Muscle of arm (tissue), 1 donor: ENCODE measurements at regions not wholly inside any gene's neighbourhood (a gene's known extent, or its start where the extent isn't known, plus 50 kb on each side); places are given as distances from the start of the nearest gene placed in this dataset.

Experiments
- DNase-seq: peaks from one replicate; pipeline ENCODE4 v3.0.0-alpha.2; 2013

DNA sequence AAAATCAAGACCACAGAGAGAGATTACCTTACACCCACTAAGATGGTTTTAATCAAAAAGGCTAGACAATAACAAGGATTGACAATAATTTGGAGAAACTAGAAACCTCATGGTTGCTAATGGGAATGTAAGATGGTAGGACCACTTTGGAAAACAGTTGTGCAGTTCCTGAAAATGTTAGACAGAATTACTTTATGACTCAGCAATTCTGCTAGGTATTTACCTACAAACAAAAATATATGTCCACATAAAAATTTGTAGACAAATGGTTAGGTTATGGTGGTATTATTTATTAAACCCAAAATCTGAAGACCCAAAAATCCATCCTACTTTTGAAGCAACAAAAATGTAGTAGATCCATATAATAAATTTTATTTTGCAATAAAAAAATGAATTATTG, 1027.0 kb upstream of the ADGRL3 start:
- DNase-seq: no peak

DNA sequence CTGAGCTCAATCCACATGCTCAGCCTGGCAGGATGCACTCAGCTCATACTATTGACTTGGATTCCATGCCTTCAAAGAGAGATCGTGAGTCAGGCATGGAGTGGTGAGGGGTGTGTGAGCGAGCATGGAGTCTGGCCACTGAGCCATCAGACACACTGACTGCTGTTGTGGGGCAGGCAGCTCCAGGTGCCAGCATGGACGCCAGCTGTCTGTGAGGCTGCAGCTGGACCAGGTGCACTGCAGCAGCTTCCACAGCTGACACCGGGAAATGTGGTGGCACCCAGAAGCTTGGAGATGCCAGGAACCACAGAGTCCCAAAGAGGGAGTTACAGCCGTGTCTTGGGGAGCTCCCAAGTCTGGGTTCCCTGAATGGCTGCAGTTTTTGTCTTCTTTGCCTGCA, 1026.4 kb upstream of the ADGRL3 start:
- no peak for DNase-seq

DNA sequence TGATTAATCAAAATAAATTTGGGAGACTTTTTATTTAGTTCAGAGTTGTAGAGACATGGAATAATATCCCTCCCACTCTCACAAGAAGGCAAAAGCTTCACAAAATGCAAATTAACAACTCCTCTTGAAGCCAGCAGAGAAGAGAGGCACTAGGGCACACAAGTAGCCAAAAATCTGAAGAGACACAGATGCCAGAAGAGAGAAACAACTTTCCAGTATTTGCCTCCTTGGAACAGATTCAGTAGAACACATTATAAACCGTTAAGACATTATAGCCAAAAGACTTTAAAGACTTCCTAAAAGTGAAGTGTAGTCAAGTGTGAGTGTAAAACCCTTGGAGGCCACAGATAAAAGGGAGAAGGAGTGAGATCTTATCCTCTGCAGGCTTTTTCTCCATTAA, 1024.9 kb upstream of the ADGRL3 start:
- no peak for DNase-seq

DNA sequence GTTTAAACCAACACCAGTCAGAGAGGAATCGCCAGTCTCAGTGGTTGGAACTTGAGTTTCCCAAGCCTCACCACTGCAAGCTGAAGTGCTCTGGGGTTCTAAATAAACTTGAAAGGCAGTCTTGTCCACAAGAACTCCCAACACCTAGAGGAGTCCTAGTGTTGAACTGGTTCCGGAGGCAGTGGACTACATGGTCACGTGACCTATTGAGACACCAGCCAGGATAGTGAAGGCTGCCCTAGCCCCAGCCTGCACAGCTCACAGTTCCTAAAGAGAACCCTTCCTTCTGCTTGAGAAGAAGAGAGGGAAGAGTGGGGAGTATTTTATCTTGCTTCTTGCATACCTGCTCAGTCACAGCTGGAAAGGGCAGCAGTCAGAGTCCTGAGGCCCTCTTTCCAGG, 1012.7 kb upstream of the ADGRL3 start:
- no peak for DNase-seq

DNA sequence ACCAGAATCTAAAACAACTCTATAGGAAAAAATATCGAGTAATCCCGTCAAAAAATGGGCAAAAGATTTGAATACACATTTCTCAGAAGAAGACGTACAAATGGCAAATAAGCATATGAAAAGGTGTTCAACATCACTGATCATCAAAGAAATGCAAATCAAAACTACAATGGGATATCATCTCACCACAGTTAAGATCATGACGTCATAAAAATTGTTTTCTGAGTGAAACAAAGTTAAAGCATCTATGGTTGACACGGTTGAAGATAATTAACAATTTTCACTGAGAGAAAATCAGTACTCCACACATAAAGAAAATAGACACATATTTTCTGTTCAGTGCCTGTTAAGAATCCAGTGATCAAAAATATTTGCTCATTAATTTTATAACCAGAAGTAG, 1010.8 kb upstream of the ADGRL3 start:
- DNase-seq: no peak

DNA sequence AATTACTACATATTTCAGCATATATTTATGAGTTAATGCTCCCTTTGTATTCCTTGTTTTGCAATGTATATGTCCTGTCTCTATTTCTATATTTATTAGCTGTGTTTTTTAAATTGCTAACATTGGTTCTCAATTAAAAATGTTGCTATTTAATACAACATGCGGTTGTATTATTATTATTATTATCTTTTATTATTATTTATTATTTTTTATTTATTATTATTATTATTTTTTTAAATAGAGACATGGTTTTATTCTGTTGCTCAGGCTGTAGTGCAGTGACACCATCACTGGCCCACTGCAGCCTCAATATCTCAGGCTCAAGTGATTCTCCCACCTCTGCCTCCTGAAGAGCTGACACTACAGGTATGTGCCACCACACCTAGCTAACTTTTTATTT, 1005.9 kb upstream of the ADGRL3 start:
- no peak for DNase-seq

DNA sequence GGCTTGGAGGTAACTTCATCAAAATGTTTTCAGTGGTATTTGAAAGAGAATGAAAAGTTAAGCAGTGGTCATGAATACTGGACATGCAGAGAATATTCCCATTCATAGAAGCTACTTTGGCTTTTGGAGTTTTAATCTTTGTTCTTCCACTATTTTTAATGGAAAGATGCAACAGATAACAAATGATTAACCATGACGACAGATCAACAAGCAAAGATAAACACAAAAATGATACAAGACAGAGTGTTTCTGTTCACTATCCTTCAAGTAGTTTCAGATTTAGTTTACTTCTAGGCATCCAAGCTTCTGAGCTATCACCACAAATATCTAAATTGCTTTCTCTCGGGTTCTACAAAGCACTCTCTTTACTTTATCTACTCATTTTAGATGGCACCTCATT, 1004.9 kb upstream of the ADGRL3 start:
- no peak for DNase-seq

DNA sequence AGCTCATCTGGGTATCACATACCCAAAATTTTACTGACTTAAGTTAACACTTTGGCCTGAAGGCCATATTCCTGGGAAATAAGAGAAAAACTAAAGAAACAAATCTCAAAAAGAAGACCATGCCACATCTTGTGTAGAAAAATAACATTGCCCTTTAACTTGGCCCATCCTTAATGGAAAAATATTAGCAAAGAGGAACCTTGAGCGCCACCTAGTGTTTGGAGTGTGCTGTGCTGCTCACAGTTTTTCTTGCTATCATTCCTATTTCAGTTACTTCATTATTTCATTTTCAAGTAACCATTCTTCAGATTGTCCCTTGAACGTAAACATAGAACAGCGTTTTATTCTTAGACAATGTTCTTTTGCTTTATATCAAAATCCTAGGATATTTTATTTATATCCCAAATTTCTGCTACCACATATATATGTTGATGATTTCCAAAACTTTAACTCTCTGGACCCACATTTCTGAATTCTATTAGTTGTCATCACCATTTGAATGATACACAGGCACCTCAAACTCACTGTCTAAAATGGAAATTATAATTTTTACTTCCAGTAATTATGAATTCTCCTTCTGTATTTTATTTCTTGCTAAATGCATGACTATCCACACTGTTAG, 999.0 kb upstream of the ADGRL3 start:
- peak; percentile 56 for DNase-seq

DNA sequence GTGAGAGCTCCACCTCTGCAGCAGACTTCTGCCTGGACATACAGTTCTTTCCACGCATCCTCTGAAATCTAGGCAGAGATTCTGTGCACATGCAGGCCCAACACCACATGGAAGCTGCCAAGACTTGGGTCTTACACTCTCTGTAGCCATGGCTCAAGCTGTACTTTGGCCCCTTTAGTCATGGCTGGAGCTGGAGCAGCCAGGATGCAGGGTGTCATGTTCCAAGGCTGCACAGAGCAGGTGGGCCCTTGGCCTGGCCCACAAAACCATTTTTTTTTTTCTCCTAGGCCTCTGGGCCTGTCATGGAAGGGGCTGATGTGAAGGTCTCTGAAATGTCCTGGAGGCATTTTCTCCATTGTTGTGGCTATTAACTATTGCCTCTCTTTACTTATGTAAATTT, 990.5 kb upstream of the ADGRL3 start:
- no peak for DNase-seq

DNA sequence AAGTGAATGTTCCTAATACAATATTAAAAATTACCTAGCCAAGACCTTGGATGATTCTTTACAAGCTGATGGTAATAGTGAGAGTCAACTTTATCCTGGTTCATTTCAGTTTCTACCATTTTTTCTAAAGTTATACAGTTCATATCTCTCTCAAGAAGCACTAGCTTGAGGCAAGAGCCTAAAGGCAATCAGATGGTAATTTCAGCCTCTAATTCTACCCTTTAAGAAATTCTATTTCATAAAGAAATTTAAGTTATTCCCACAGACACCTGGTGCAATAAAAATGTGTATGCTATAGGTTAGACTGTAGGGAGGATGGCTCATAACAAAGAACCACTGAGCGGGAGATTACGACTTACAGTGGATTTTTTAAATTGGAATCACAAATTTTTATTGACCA, 984.2 kb upstream of the ADGRL3 start:
- no peak for DNase-seq

DNA sequence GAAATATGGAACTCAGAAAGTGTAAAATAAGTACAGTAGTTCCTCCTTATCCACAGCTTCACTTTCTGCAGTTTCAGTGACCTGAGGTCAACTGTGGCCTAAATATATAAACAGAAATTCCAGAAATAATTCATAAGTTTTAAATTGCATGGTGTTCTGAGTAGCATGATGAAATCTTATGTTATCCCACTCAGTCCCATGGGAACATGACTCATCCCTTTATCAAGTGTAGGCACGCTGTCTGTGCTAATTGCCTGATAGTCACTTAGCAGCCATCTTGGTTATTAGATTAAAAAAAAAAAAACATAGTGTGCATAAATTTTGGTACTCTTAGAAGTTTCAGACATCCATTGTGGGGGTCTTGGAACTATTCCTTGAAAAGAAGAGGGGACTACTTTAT, 983.4 kb upstream of the ADGRL3 start:
- DNase-seq: no peak

DNA sequence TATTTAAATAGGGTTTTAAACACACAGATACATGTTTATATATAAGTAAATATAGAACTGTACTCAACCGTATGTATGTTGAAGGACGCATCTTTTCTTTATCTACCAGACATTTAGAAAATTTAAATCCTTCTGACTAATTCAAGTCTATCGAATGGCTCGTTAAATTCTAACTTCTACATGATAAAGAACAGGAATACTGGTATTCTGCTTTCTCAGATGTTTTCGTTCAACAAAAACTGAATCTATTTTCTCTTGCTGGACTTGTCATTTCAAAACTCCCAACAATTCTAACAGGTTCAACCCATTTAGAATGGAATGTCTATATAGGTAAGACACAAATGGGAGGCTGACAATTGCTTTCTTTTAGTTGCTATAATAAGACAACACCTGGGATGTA, 978.3 kb upstream of the ADGRL3 start:
- DNase-seq: no peak

DNA sequence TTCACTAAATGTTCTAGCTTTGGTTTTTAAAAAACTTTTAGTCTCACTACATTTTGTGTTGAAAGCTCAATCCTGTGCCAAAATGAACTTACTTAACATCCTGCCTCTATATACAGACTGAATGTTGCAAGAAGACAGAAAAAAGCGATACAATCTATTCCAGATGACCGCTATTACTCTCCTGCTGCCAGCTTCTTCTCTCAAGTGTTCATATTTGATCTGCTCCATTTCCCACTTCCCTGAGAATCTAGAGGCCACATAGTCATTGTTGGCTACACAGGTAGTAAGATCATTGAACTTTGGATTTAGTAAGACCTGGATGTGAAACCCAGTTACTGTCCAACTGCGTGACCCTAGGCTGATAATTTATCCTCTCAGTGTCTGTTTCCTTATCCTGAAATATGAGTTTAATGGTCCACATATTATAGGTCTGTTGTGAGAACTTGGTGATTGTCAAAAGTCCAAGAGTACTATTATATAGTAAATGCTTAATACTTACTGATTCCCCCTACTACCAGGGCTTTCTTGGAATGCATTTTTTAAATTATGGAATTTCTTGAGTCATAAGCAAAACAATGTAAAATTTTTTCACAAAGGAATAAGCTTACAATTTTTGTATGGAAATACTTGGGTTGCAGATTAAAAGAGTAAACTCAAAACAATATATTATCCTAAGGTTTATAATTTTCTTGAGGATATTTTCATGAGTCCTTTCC, 976.8 kb upstream of the ADGRL3 start:
- DNase-seq: peak; percentile 80

DNA sequence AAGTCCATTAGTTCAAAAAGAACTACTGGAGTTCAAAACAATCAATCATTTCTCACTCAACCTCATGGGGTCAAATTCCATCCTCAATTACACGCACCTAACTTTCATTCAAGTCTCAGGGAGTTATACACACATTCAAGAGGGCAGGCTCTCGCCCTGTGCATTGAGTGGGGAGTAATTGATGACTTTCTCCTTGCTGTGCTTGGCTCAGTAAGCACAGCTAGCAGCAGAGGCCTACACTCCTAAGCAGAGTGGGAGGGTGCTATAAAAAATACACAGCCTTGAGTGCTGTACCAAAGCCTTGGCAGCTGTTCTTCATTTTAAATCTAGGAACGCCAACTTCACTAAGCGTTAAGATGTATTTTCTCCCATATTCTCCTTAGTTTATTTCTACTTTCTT, 958.3 kb upstream of the ADGRL3 start:
- DNase-seq: no peak

DNA sequence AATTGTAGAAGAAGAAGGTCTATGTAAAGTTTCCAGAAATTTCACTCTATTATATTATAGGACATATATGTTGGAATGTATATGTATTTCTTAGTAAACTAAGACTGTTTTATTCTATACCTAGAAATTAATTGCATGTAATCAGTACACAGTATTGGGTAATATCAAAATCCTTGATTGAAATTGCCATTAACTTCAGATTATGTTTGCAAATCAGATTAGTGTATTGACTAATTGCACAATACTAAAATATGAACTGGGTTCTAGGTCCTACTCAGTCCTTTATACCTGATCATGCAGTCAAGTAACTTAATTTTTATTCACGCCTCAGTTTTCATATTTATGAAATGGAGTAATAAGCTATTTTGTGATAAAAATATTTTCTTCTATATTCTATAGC, 950.3 kb upstream of the ADGRL3 start:
- no peak for DNase-seq

DNA sequence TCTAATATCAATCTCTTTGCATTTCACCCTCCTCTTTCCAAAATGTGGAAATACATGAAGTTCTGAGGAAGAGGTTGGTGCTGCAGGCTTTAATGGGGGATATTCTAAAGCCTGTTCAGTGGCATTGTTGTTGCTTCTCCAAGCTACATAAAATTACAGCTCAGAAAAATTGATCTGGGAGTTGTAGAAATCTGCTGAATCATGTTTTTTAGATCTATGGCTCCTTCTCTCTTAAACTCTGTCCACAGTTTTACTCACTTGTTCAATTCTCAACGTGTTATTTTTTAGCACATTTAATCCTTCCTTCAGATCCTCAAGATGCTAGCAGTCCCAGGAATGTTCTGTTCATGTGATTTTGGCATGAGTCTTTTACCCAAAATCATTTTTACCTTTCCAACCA, 949.5 kb upstream of the ADGRL3 start:
- no peak for DNase-seq

DNA sequence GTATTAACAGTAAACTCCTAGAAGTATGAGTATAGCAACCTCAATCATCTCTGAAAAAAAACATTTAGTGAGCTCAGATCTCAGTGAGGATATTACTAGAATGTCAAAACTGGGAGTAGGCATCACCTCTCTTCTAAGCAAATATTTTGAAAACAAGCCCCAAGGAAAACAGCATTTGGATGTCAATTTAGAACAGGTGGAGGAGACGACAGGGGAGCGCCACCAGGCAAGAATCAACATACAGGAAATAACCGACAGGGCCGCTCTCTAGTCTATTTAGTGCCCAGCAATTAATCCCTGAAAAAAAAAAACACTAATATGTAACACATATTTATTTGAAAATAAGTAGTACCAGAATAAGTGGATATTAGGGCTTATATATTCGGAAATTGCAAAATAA, 940.3 kb upstream of the ADGRL3 start:
- no peak for DNase-seq

DNA sequence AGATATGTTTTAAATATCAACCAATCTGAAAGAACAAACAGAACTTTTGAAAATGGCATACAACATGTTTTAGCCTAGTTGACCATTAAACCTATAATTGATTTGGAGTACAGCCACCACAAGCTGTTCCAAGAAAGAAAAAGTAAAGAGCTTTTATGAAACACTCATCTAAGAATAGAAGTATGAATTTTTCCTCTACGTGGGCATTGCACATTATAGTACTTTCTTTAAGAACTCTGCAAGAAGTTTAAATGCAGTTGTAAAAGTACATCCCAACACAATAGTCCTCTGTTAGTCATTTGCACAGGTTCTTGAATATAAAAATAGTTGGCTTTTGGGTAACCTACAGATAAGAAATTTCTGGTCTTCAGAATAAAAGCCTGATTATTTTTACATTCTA, 933.6 kb upstream of the ADGRL3 start:
- no peak for DNase-seq

DNA sequence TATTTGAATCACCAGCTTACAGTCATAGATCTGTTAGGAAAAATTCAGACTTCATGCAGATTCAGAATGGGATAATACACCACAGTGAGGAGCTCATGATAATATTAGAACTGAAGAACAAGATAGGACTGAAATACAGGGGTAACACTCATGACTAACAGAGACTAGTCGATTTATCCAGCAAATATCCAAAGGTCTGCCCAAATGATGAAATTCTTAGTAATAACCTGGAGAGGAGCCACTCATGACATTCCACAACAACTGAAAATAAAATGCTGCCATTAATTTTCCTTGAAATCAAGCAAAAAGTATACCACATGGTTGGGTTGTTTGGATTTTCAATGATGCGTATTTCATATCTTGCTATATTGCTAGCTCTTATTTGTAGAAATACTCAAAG, 903.7 kb upstream of the ADGRL3 start:
- no peak for DNase-seq

DNA sequence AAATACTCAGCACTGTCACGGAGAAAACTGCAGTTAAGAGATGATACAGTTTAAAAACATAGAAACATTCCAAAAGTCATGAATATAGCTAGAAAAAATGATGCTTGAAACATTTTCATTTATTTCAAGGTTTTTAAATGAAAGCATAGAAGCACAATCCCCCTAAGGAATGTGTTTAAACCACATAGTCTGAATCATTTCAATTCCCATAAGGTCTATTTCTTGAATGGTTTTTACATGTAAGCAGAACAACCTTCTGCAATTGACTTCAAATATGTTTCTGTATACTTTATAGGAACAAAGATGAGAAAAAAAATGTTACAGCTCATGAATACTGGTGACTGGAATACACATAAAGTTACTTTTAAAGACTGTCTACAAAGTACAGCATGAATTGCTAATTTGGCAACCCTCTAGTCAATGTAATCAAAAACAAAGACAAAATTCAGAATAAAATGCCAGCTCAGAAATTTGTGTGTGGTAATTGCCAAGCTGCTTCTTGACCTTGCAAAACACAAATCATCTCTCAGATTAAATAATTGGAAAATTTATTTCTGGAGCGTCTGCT, 886.4 kb upstream of the ADGRL3 start:
- peak; percentile 7 for DNase-seq

DNA sequence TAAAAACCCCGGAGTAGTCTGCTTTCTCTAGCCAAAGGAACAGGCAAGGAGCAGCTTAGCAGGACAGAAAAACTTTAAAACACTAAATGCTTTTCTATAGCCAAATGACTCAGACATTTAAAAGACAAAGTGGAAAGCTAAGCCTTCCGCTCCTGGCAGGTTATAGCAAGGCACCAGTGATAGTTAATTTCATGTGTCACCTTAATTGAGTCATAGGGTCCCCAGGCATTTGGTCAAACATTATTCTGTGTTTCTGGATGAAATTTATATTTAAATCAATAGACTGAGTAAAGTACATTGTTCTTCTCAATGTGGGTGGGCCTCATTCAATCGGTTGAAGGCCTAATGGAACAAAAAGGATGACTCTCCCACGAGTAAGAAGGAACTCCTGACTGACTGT, 885.7 kb upstream of the ADGRL3 start:
- peak; percentile 9 for DNase-seq

DNA sequence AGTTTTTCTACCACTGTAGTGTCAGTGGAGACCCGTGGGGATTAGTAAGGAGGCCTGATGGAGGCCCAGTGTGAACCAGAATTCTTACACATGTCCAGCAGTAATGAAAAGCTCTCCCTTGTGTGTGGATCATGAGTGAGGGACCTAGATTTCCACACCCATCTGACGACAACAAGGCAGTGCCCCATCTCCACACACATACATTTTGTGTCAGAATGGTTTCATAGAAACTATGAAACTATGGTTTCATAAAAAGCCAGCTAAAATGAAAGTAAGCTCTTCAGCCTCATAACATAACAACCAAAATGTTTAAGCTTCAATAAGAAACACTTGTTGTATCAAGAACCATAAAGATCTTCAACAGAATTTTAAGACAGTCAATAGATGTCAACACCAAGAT, 884.5 kb upstream of the ADGRL3 start:
- DNase-seq: no peak

DNA sequence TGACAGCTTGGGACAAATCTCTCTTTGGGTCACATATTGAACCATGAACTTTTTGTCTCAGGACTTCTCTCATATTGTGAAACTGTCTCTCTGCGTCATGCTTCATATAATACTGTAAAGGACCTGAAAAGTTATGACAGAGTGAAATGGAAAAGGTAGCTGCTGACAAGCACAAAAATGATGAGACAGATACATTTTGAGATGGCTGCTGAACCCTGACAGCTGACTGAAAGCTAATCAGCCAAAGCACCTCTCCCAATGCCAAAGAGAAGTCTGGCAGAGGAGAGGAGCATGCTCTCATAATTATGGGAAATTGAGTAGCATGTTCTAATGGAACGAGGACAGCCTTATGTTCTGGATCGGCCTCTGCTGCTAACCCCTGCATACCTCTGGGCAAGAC, 873.4 kb upstream of the ADGRL3 start:
- no peak for DNase-seq

DNA sequence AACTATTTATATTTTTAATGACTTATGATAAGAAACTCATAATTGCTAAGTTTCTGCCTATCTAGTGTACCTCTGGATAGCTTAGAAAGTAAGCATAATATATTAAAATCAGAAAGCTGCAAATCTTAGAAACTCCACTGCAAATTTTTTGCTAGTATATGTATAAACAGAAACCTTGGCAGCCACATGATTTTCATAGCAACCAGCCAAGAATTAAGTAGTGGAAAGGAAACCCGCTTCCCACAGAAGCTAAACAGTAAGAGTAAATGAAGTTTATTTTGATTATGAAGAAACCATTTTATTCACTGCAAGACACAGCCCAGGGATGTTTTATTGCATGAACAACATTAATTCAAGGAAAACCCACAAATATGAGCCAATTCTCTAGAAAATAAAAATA, 872.5 kb upstream of the ADGRL3 start:
- no peak for DNase-seq
